Activated B cell treated with CpG ODN at 0.5 μM for 24 hours (primary cell): ENCODE measurements at regions not wholly inside any gene's neighbourhood (a gene's known extent, or its start where the extent isn't known, plus 50 kb on each side); places are given as distances from the start of the nearest gene placed in this dataset.

Experiments
- ATAC-seq: fragments of 200-7000 bp; cut with Tn5 transposase; one replicate; pipeline ENCODE4 v1.10.0; 2021; ENCODE audit warnings: low read depth, mild to moderate bottlenecking, moderate library complexity
- CTCF ChIA-PET: fragments of 350-600 bp; sonication (Branson Sonifier 250); formaldehyde crosslinking; loops from one replicate; lab custom pipeline; 2021; ENCODE audit warnings: antibody characterized with exemption; lab: Charles Lee
- POLR2A ChIA-PET: fragments of 350-600 bp; sonication (Branson Sonifier 250); formaldehyde crosslinking; loops from one replicate; lab custom pipeline; 2021; ENCODE audit warnings: antibody characterized with exemption; lab: Charles Lee
- DNase-seq: peaks from one replicate; pipeline ENCODE4 v3.0.0; 2022
- H3K27ac Mint-ChIP-seq: one replicate; pipeline ENCODE4 v1.8.0; 2020; ENCODE audit warnings: mixed read lengths
- H3K27me3 Mint-ChIP-seq: one replicate; pipeline ENCODE4 v1.8.0; 2021; ENCODE audit warnings: mixed read lengths
- H3K36me3 Mint-ChIP-seq: one replicate; pipeline ENCODE4 v1.8.0; 2021; ENCODE audit warnings: low read depth, mixed read lengths
- H3K4me1 Mint-ChIP-seq: one replicate; pipeline ENCODE4 v1.8.0; 2021; ENCODE audit warnings: mixed read lengths
- H3K4me3 Mint-ChIP-seq: one replicate; pipeline ENCODE4 v1.8.0; 2020; ENCODE audit warnings: mild to moderate bottlenecking, mixed read lengths
- H3K9me3 Mint-ChIP-seq: one replicate; pipeline ENCODE4 v1.8.0; 2020; ENCODE audit warnings: mixed read lengths
- CTCF ChIP-seq: fragments of 200-600 bp; IDR thresholded peaks from one replicate; pipeline ENCODE4 v1.8.0; 2022; ENCODE audit warnings: antibody characterized with exemption, mild to moderate bottlenecking
- intact Hi-C: fragments of 100-400 bp; cut with micrococcal nuclease; formaldehyde crosslinking; loops from one replicate; pipeline ENCODE4 v1.15.1; 2024

- POLR2A ChIA-PET = no interaction called here
- ATAC-seq = no peak
- peaks cover 2% of the 10 kb centered on the region for H3K36me3 Mint-ChIP-seq
- intact Hi-C loops = no loop called here
- H3K9me3 Mint-ChIP-seq = peaks cover 13% of the 10 kb centered on the region
- no peak overlapping the region for H3K27ac Mint-ChIP-seq
- H3K4me3 Mint-ChIP-seq = no peak overlapping the region
- H3K4me1 Mint-ChIP-seq = no peaks in the 10 kb centered on the region
- peaks cover 45% of the 10 kb centered on the region for H3K27me3 Mint-ChIP-seq
- no peak for DNase-seq
- no peak for TF ChIP-seq CTCF
- CTCF ChIA-PET = no interaction called here
These were observed 131.2 kb upstream of the C14orf180 start for GRCh38 chr14:104448321-104448720.

GRCh38 chr14:104448721-104449120 is 130.8 kb upstream of the C14orf180 start:
- TF ChIP-seq CTCF = no peak
- ATAC-seq (no peak), DNase-seq (no peak)
- H3K4me3 Mint-ChIP-seq = no peak overlapping the region
- CTCF ChIA-PET = no interaction called here
- peaks cover 2% of the 10 kb centered on the region for H3K36me3 Mint-ChIP-seq
- no peaks in the 10 kb centered on the region for H3K4me1 Mint-ChIP-seq
- POLR2A ChIA-PET = no interaction called here
- H3K27me3 Mint-ChIP-seq = peaks cover 45% of the 10 kb centered on the region
- H3K9me3 Mint-ChIP-seq = peaks cover 13% of the 10 kb centered on the region
- intact Hi-C loops = no loop called here
- no peak overlapping the region for H3K27ac Mint-ChIP-seq

- TF ChIP-seq CTCF = no peak
- ChIA-PET CTCF (no interaction called here), POLR2A (no interaction called here)
- H3K36me3 Mint-ChIP-seq = peaks cover 2% of the 10 kb centered on the region
- no peaks in the 10 kb centered on the region for H3K4me1 Mint-ChIP-seq
- DNase-seq (no peak), ATAC-seq (no peak)
- peaks cover 13% of the 10 kb centered on the region for H3K9me3 Mint-ChIP-seq
- no peak overlapping the region for H3K27ac Mint-ChIP-seq
- peaks cover 47% of the 10 kb centered on the region for H3K27me3 Mint-ChIP-seq
- intact Hi-C loops = no loop called here
- H3K4me3 Mint-ChIP-seq = no peak overlapping the region
These were observed 128.7 kb upstream of the C14orf180 start for GRCh38 chr14:104450811-104451401.

DNA sequence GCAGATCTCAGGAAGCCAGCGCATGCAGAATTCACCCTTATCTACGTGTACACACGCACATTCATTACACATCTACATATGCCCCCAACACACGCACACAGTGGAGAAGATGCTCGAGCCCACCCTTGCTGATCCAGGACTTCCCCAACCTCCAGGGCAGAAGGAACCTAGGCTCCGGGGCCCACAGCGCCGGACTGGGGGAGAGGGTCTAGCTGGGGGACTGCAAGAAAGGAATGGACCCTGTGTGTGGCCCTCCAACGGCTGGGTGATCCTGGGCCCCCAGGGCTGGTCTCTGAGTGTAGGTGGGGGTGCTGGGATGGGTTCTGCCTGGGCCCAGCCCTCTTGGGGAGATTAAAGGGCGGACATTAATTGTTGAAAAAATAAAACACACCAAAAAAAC is 128.1 kb upstream of the C14orf180 start:
- H3K27me3 Mint-ChIP-seq = peaks cover 50% of the 10 kb centered on the region
- ChIA-PET CTCF (no interaction called here), POLR2A (no interaction called here)
- H3K4me1 Mint-ChIP-seq = no peaks in the 10 kb centered on the region
- ATAC-seq (no peak), DNase-seq (no peak)
- no peak for TF ChIP-seq CTCF
- peaks cover 2% of the 10 kb centered on the region for H3K36me3 Mint-ChIP-seq
- H3K9me3 Mint-ChIP-seq = peaks cover 13% of the 10 kb centered on the region
- H3K4me3 Mint-ChIP-seq = no peak overlapping the region
- intact Hi-C loops = no loop called here
- H3K27ac Mint-ChIP-seq = no peak overlapping the region

DNA sequence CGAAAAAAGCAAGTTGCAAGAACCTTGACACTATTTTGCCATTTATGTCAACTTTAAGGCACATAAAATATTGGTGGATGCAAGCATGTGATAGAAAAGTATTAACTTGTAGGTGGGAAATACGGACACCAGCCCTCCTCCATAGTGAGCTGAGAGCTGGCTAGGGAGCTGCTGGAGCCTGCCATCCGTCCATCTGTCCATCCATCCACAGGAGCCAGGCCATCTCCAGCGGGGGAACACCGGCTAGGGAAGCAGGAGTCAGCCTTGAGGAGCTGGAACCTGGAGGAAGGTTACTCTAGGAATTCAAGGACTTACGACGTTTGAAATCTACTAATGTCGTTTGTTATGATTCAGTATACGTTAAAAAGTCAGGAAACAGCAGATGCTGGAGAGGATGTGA is 120.7 kb upstream of the C14orf180 start:
- no peaks in the 10 kb centered on the region for H3K9me3 Mint-ChIP-seq
- no peak overlapping the region for H3K4me3 Mint-ChIP-seq
- H3K4me1 Mint-ChIP-seq = peaks cover 9% of the 10 kb centered on the region
- no peak overlapping the region for H3K27ac Mint-ChIP-seq
- no peak for TF ChIP-seq CTCF
- intact Hi-C loops = no loop called here
- no peaks in the 10 kb centered on the region for H3K36me3 Mint-ChIP-seq
- ChIA-PET POLR2A (no interaction called here), CTCF (no interaction called here)
- ATAC-seq (no peak), DNase-seq (no peak)
- peaks cover 51% of the 10 kb centered on the region for H3K27me3 Mint-ChIP-seq
